GM21529 (cell line): ENCODE measurements at regions not wholly inside any gene's neighbourhood (a gene's known extent, or its start where the extent isn't known, plus 50 kb on each side); places are given as distances from the start of the nearest gene placed in this dataset.

ENCODE experiments used
- ATAC-seq: cut with Tn5 transposase; IDR thresholded peaks from one replicate; pipeline ENCODE4 v1.9.1; 2021; ENCODE audit not compliant: unreplicated experiment

GRCh38 chr1:5640845-5641244, 351.4 kb downstream of the NPHP4 start:
- no peak for ATAC-seq

- no peak for ATAC-seq
These were observed 353.0 kb downstream of the NPHP4 start for GRCh38 chr1:5639106-5639722.

GRCh38 chr1:5638582-5638981, 353.6 kb downstream of the NPHP4 start:
- ATAC-seq = no peak

- ATAC-seq = no peak
These were observed 355.1 kb downstream of the NPHP4 start for GRCh38 chr1:5637171-5637570.

- no peak for ATAC-seq
These were observed 357.3 kb downstream of the NPHP4 start for GRCh38 chr1:5634893-5635292.

GRCh38 chr1:5632814-5633213, 359.4 kb downstream of the NPHP4 start:
- no peak for ATAC-seq

- no peak for ATAC-seq
These were observed 360.0 kb downstream of the NPHP4 start for GRCh38 chr1:5632224-5632623.

- no peak for ATAC-seq
These were observed 363.8 kb downstream of the NPHP4 start for GRCh38 chr1:5628416-5628815.

GRCh38 chr1:5623399-5623798, 368.8 kb downstream of the NPHP4 start:
- ATAC-seq = no peak

- no peak for ATAC-seq
These were observed 369.8 kb downstream of the NPHP4 start for GRCh38 chr1:5622412-5622811.

- ATAC-seq = no peak
These were observed 370.5 kb downstream of the NPHP4 start for GRCh38 chr1:5621692-5622091.

- ATAC-seq = no peak
These were observed 371.2 kb downstream of the NPHP4 start for GRCh38 chr1:5620997-5621396.

GRCh38 chr1:5620418-5620817, 371.8 kb downstream of the NPHP4 start:
- no peak for ATAC-seq

- ATAC-seq = no peak
These were observed 372.8 kb downstream of the NPHP4 start for GRCh38 chr1:5619469-5619868.

- ATAC-seq = no peak
These were observed 374.7 kb downstream of the NPHP4 start for GRCh38 chr1:5617546-5617945.

- ATAC-seq = no peak
These were observed 375.1 kb downstream of the NPHP4 start for GRCh38 chr1:5617179-5617520.

GRCh38 chr1:5616366-5617178, 375.7 kb downstream of the NPHP4 start:
- no peak for ATAC-seq

- no peak for ATAC-seq
These were observed 377.1 kb downstream of the NPHP4 start for GRCh38 chr1:5615076-5615475.

- no peak for ATAC-seq
These were observed 378.3 kb downstream of the NPHP4 start for GRCh38 chr1:5613900-5614299.

GRCh38 chr1:5611851-5612250, 380.4 kb downstream of the NPHP4 start:
- no peak for ATAC-seq

- ATAC-seq = no peak
These were observed 380.8 kb downstream of the NPHP4 start for GRCh38 chr1:5611431-5611830.

- no peak for ATAC-seq
These were observed 381.8 kb downstream of the NPHP4 start for GRCh38 chr1:5610432-5610831.
